HG03045 (cell line): ENCODE measurements at regions not wholly inside any gene's neighbourhood (a gene's known extent, or its start where the extent isn't known, plus 50 kb on each side); places are given as distances from the start of the nearest gene placed in this dataset.
"Not testable (repeated sequence)": the region's sequence is repeated elsewhere in the genome, so short reads cannot be mapped to it uniquely, and the experiment has no call there.

ENCODE experiments used
- ATAC-seq: cut with Tn5 transposase; IDR thresholded peaks from one replicate; pipeline ENCODE4 v1.9.1; 2021; ENCODE audit warnings: mild to moderate bottlenecking, moderate library complexity; ENCODE audit not compliant: unreplicated experiment

DNA sequence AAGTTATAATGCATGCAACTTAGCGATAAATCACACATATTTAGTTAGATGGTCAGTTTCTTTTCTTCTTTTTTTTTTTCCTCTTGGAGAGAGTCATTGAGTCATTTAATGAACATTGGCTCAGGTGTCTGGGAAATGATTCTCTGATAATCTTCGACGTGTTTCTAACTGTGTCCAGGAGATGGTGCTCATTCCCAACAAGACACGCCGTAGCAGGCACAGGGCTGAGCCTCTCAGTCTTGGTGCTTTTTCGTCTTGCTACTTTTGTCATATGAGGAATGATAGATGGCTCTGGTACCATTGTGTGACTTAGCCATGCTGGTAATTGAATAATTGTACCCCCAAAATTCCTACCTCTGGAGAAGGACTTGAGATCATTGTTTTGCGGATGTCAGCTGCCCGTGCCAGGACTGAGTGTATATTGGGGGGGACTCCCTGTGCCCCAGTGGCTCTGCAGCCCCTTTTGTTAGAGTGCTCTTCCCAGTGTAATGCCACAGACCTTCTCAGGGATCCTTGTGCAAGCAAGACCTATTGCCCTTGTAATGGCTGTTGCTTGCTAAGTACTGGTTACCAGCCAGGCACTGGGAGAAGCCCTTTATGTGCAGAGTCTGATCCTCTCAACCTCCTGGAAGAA lies 107.6 kb upstream of the CYRIA start:
- ATAC-seq: no peak

DNA sequence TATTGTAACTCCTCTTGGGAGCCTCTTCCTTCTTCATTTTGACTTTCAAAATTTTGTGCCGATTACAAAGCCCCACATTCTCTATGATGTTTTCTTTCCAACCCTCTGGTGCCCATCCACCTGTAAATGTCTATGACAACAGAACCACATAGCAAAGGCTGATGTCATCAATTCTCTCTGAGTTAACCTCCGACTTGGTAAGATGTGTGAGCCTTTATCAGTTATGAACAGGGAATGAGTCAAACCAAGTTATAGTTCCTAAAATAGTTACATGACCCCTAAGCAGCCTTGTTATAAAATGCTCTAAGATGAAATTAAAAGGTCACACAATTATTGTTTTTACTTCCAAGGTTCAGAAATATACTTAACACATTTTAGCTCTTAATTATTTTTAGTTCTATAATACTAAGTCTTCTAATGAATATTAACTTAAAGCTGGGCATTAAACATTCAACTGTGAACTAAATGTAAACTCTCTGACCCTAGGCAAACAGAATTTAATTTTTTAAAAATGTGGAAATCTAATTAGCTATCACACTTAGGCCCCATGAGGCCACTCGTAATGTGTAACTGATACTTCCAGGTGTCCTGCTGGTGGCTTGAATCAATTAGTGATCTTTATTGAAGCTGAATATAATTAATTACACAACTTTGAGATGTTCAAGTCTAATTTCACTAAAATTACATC lies 102.3 kb upstream of the CYRIA start:
- ATAC-seq: no peak

GRCh38 chr2:16765356-16765755 lies 99.7 kb upstream of the CYRIA start:
- ATAC-seq: no peak

DNA sequence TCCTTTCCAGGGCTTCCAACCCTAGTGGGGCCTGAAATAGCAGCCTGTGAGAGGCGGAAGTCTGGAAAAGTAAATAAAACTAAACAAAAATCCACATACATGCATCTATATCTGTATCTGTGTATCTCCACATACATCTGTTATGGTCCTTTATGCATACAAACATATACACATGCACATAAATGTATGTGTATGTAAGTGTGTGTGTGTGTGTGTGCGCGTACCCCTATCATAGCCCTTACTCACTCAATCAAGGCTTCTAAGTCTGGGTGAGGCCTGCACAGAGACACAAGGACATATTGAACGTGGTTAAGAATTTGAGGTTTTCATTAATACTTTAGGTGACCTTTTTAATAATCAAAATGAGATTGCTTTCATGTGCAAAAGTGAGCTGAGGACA lies 98.9 kb upstream of the CYRIA start:
- ATAC-seq: no peak

GRCh38 chr2:16763493-16763899 lies 97.9 kb upstream of the CYRIA start:
- no peak for ATAC-seq

GRCh38 chr2:16763056-16763455 lies 97.4 kb upstream of the CYRIA start:
- ATAC-seq: no peak

DNA sequence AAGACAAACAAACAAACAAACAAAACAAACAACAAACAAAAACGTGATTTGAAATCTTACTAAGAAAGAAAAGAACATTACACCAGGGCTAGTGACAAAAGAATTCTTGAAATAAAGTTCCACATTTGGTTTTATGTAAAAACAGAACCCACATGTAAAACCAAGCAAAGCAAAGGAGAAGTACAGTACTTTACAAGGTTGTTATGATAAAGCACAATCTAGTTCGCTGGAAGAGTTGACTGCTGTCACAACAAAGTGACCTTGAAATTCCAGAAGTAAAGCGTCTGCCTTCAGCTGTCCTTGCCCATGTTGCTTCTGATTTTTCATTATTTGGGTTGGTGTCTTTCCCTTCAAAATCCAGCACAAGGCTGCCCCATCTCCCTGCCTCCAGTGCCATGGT lies 94.8 kb upstream of the CYRIA start:
- no peak for ATAC-seq

GRCh38 chr2:16756831-16757644 lies 91.4 kb upstream of the CYRIA start:
- peak; percentile 90 for ATAC-seq

DNA sequence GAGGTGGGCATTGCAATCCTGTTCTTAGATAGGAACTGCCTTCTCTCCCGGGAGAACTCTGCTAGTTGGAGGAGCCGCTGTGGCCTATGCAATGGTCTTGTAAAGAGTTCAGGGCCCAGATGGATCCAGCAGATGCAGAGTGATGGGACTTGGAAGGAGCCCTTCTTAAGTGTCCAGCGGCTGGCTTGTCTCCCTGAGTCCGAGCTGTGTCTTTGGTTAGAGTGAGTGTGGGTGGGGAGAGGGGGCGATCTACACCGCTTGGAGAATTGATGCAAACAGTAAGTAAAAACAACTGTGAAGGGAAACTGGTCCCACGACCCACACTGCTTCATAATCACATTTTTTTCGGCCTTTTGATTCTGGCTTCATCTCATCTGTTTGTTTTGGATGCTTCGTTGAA lies 89.8 kb upstream of the CYRIA start:
- ATAC-seq: no peak

- not testable (repeated sequence) for ATAC-seq
Observed at GRCh38 chr2:16753025-16753424, 87.4 kb upstream of the CYRIA start.

- ATAC-seq: not testable (repeated sequence)
Observed at GRCh38 chr2:16750925-16751214, 85.2 kb upstream of the CYRIA start.

DNA sequence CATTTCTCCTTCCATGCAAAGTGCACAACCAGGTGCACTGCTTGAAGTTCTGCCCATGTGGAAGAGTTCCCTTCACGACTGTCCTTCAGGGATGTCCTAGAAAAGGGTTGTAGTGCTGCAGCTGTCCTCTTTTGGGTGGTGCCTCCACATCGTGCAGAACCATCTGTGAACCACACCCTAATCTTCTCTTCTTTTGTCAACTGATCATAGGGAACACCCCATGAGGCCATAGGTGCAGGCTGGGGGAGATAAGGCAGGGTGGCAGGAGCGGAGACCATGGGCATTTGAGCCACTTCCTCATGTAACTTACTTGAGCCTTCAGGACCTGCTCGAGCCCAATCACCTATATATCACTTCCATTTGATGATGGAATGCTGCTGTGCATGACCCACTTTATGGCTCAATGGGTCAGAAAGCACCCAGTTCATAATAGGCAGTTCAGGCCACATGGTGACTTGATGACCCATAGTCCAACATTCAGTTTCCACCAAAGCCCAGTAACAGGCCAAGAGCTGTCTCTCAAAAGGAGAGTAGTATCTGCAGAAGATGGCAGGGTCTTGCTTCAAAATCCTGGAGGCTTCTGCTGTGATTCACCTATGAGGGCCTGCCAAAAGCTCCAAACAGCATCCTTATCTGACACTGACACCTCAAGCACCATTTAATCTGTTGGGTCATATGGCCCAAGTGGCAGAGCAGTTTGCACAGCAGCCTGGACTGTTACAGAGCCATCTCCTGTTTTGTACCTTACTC lies 84.7 kb upstream of the CYRIA start:
- no peak for ATAC-seq

- not testable (repeated sequence) for ATAC-seq
Observed at GRCh38 chr2:16748511-16749266, 83.1 kb upstream of the CYRIA start.

DNA sequence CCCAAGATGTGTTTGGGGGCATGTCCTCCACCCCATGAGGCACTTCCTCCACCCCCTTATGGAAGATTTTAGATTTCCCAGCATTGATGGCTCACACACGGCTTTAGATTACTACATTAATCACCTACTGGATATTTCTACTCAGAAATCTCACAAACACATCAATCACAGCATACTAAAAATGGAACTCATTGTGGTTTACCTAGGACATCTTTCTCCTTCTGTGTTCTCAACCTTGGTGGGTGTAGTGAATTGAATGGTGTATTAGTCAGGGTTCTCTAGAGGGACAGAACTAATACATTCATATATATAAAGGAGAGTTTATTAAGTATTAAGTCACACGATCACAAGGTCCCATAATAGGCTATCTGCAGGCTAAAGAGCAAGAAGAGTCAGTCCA lies 82.1 kb upstream of the CYRIA start:
- no peak for ATAC-seq

DNA sequence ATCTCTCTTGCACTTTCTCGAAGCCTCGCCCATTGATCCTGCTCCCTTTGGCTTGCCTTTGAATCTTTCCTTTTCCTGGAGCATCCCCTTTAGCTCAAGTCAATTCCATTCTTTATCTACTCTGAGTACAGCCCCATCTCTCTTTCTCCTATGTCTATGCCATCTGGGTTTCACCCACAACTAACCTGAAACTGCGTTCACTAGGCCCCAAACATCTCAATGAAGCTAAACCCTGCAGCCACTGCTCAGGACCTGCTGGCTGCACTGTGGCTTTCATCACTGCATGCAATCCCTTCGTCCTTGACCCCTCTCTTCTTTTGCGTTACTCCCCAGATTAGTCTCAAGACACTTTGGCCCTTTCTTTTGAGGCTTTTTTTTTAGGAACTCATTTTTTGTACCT lies 81.6 kb upstream of the CYRIA start:
- ATAC-seq: no peak

GRCh38 chr2:16746833-16747232 lies 81.2 kb upstream of the CYRIA start:
- ATAC-seq: no peak

DNA sequence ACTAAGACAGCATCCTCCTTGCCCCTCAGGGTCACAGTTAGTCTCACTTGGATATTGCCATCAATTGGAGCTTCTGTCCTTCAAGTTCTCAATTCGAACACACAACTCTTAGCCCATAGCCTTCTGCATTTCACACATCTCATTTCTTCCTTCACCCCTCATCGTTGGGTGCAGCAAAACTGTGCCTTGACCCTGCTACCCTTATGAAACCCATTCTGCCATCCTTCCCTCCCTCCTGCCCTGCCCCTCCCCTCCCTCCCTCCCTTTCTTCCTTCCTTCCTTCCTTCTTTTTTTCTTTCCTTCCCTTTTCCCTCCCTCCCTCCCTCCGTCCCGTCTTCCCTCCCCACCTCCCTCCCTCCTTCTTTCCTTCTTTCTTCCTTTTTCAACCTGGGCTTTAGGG lies 80.7 kb upstream of the CYRIA start:
- no peak for ATAC-seq

GRCh38 chr2:16745466-16745865 lies 79.8 kb upstream of the CYRIA start:
- no peak for ATAC-seq

- ATAC-seq: no peak
Observed at GRCh38 chr2:16744521-16744920, 78.9 kb upstream of the CYRIA start.

GRCh38 chr2:16742026-16742425 lies 76.4 kb upstream of the CYRIA start:
- no peak for ATAC-seq

- ATAC-seq: no peak
Observed at GRCh38 chr2:16741498-16741897, 75.9 kb upstream of the CYRIA start.
